CD4-positive, alpha-beta T cell treated with Interferon alpha-2 for 1 hour (primary cell): ENCODE measurements at regions not wholly inside any gene's neighbourhood (a gene's known extent, or its start where the extent isn't known, plus 50 kb on each side); places are given as distances from the start of the nearest gene placed in this dataset.
A peak's percentile ranks its signal among the peaks of the same experiment; 100 is the strongest.
"Not testable (repeated sequence)": the region's sequence is repeated elsewhere in the genome, so short reads cannot be mapped to it uniquely, and the experiment has no call there.

Experiments
- DNase-seq, 2 donors: peaks; one replicate each; pipeline ENCODE4 v3.0.0-alpha.2; 2020 to 2022

DNA sequence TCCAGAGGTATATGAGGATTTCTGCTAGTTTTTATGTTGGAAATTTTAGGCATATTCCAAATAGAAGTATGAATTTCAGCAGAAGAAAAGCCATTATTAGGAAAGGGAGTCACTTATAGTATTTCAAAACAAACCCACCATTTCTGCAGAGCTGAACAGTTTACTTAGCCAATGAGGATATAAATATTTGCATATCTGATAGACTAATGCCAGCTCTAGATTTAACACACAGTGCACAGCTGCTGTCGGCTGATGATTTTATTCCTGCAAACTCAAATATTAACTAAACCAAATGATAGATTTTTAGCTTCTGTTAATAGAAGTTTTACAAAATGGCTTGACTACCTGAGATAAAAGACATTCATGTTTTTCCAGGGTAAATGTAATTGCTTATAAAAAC lies 375.8 kb upstream of the FANCL start:
- no peak for DNase-seq

DNA sequence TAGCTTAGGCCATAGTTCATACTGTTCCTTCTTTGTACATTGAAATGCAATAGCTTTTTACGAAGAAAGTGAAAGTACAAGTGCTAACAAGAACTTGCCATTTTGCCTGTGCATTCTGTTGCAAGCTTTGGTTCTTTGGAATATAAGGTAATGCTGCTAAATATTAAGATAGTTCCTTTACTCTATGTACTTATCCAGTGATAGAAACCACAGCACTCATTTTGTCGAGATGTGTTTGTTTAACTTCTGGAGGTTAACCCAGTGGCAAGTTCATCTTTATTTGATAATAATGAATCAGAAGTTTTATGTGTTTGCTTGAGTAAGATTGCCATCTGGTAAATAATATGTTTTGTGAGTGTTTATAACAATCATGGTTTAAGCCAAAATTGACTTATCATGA lies 373.1 kb upstream of the FANCL start:
- no peak for DNase-seq

DNA sequence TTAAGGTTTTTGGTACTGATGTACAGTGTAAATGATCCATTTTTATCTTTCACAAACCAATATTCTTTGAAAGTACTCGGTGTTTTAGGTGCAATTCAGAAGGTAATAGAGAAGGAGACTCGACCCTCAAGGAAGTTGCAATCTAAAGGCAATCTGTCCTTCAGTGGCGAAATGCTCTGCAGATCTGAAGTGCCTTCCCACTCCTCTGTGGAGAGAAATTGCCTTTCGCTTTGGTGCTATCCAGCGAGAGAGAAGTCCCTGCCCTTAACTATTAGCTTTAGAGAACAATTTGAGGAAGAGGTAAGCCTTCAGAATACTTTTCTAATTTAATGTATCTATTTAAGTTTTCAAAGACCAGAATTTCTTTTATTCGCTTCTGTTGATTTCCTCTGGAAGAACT lies 371.8 kb upstream of the FANCL start:
- no peak for DNase-seq

DNA sequence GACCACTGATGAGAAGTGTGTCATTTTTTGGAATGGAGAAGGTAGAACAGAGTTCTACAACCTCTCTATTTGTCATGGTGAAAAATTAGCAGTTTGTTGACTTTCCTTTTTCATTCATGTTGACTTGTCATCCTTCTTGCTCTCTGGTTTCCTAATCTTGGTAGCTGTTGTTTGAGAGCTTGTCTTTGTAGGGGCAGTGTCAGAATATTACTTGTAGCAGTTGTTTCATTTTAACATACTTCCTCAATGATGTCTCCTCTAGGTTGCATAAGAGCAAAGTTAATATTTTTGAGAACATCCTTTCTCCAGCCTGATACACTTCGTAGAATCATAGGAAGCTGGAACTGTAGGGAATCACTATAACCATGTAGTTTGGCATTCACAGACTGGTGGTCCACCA lies 368.2 kb upstream of the FANCL start:
- DNase-seq = no peak

DNA sequence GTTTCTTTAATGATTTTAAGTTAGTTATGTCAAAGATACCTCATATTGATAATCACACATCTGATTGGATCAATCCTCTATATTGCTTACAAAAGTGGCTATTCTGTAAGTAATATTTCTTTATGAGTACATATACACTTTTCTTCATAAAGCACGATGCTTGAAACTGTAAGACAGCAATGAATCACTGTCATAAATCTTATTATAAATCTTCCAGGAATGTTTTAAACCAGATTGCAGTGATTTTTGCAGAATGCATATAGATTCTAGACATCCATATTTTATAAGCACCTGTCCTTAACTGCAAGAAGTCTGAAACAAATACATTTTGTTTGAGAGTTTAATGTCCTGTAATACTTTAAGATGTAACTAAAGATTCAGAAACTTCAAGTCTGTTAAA lies 367.0 kb upstream of the FANCL start:
- DNase-seq = no peak

DNA sequence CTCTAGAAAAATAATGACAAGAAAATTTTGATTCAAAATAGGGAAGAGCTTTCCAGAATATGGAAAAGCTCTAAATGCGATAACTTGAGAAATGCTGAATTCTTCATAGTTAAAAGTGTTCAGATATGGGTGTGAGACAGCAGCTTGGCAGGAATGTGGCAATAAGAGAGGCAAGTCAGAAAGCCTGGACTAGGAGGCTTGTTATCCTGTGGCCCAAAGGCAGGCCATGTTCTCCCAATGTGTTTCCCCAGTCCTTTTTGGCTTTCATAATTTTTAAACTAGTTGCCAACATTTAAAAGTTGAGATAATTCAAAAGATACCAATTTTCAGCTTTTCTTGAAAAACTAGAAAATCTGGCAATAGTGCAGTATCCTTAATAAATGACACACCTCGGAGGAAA lies 366.3 kb upstream of the FANCL start:
- no peak for DNase-seq

DNA sequence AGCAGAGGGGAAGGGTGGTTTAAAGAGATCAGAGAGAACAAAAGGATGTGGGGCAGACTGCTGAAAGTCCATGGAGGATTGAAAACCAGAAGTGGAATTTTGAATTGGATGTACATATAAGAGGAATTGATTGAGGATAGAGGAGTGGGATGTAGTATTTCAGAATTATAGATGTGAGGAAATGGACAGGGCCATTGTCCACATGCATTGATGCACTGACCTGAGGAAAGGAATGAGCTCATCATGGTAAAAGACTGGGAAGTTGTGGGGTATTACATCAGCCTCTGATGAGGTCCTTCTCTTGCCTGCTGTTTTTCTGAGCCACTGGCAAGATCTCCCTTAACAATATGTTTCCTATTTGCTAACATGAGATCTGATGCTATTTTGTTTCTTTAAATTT lies 365.7 kb upstream of the FANCL start:
- no peak for DNase-seq

DNA sequence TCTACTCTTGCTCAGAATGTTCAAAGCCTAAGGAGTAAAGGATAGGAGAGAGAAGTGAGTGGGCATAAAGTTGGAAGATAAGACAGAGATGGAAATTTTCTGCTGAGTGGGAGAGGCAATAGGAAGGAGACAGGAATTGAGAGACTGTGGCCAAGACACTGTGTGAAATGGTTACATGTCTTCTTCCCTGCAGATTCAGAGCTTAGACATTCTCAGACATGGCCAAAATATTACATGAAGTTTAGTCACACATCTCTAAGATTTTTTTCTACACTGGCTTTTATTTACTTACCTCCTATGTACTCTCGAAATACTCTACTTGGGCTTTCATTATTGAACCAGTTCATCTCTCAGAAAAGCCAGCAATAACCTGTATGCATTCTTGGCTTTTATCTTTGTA lies 363.0 kb upstream of the FANCL start:
- DNase-seq = no peak

DNA sequence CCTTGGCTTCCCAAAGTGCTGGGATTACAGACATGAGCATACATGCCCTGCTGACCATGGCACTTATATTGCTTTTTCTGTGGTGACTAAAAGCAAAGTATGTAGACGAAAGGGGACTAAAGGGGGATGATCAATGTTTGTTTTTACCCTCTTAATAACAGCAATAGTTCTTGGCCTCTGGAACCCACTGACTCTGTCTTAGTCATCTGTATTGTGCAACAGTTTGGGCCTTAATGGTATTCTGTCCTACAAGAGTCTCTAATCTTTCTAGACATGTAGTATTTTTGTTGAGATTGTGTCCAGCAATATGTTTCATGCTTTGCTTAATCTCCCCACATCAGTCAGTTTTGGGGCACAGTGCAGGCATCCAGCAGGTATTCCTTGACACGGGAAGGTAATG lies 359.9 kb upstream of the FANCL start:
- DNase-seq = no peak

DNA sequence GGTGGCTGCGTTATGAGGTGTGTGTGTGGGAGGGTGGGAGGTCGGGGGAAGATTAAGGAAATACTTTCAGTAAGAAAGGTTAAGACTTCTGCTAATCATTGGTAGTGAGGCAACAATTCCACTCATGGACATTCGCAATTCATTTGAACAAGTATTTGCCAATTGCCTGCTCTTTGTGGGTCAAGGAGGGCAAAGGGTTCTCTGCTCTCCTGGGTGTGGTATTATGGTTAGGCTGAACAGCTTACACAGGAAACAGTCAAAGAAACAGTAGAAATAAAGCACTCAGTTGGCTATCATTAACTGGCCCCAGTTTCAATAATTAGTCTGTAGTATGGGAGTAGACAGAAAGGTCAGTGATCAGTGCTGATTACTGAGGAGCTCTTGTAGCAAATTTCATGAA lies 357.0 kb upstream of the FANCL start:
- no peak for DNase-seq

DNA sequence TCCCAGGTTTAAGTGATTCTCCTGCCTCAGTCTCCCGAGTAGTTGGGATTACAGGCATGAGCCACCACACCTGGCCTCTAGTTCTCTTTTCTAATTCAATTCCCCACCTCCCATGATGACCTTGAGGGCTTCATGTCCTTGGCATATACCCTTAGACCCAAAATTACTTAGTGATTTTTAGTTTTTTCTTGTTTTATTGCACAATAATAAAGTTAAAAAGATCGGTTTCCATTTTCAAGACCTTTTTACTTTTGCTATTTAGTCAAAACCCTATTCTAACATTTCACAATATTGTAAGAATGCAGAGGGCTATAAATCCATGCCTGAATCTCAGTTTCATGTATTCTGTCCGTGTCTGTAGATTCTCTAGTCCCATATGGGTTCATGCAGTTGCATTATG lies 354.6 kb upstream of the FANCL start:
- DNase-seq = no peak

DNA sequence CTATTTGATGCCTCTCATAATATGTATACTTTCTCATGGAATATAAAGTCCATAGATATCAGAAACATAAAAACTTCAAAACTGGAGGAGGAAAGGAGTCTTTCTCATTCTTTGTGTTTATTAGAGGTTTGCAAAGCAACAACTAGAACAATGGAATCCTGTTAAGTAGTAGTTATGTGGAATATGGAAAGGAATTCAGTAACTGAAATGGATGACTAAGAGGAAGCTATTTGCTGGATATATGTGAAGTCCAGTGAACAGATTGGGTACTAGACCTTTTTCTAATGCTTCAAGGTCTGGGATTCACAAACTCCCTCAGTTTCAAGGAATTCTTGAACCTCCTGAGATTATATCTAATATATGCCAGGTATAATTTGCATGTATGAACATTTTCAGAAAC lies 353.6 kb upstream of the FANCL start:
- no peak for DNase-seq

DNA sequence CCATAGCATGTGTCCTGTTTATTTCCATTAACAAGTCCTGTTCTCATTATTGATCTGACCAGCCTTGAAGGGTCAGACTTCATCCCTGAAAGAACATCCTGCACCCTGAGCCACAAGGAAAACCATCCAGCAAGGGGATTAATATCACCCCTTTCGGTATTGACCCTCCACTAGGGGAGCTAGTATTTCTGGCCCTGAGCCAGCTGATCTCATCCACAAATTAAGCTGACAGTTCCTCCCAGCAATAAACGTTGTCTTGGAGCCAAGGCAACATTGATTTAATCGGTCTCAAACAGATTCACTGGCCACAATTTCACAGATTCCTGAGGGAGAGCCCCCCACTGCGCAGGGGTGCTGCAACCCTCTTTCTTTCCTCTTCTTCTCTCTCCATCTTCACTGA lies 353.1 kb upstream of the FANCL start:
- no peak for DNase-seq

DNA sequence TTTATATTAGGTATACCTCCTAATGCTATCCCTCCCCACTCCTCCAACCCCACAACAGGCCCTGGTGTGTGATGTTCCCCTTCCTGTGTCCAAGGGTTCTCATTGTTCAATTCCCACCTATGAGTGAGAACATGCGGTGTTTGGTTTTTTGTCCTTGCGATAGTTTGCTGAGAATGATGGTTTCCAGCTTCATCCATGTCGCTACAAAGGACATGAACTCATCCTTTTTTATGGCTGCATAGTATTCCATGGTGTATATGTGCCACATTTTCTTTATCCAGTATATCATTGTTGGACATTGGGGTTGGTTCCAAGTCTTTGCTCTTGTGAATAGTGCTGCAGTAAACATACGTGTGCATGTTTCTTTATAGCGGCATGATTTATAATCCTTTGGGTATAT lies 345.1 kb upstream of the FANCL start:
- not testable (repeated sequence) for DNase-seq

DNA sequence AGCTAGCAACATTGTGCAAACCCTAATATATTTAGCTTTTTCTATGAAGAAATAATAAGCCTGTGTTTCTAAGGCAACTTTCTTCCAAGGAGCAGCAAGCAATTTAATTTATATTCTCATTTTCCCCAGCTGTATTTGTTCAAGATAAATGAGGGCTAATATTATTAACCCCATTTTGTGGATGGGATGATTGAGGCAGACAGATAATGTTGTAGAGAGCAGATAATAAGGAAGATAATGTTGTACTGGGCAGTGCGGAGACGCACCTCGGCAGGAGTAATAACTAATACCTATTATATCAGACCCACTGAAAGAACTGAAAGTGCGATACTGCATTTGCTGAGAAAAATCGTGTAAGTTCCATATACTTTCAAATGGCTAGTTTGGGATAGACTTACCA lies 344.1 kb upstream of the FANCL start:
- DNase-seq = no peak

DNA sequence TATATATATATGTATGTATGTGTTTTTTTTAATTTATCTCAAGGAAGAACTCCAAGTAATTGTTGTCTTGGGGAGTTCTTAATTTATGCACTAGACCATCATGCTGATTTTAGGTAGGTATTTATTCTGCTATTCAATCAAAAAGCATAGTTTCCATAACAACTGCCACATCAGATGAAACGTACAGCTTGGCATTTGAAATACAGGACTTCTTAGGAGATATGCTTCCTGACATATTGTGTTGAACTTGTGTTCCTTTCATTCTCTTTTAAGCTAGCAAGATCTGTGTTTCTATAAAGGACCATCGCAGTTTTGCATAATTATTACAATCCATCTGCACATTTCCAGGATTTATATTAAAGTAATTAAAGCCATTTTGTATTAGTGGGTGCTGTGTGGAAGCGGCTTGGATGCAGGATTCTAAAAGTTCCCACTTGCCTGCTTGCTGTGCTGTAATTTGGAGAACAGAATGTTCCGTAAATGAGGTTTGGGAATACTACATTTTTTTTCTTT lies 343.5 kb upstream of the FANCL start:
- DNase-seq = no peak

DNA sequence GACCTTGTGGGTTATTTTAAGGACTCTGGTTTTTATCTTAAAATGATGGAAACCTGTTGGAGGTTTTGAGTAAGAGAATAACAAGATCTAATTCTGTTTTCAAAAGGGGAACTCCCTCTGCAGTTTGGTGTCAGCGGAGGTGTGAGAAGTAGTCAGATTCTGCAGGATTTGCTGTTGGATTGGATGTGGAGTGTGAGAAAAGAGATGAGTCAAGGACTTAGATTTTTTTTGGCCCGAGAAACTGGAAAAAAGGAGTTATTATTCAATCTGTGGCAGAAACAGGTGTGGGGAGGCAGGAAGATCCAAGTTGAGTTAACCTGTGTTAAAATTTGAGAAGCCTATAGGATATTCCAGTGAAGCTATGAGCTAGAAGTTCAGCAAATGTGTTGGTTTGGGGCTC lies 337.2 kb upstream of the FANCL start:
- no peak for DNase-seq

DNA sequence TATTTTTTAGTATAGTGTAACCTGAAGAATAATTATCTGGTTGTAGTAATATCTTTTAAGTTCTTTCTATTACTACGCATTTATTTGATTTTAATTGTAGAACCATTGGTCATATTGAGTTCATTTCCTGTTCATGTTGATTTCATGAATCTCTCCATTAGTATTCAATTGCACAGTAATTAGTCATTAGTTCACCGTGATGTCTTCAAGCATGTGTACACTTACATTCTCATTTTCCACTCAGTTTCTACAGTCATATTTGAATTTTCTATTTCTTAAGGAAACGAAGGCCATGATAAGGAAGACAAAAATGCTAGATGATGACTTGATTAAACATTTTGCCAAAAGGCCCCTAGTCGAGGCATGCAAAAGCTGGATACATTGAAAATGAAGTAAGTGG lies 333.7 kb upstream of the FANCL start:
- DNase-seq = no peak

DNA sequence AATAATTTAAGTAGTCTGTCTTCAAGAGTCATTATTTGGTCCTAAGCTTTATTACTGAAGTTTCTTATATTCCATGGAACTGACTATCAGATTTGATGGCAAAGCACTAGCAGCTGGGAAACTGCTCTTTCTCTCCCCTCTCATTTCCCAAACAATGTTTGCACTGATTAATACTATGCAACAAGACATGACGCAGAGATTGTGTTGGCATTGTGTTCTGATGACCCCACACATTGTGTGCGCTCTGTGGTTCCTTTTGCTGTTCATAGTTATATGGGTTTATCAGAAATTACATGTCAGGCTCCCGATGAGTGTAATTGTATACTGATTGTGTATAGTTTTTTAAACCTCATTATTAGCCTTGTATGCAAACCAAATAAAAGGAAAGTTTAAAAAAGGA lies 331.6 kb upstream of the FANCL start:
- DNase-seq = no peak

DNA sequence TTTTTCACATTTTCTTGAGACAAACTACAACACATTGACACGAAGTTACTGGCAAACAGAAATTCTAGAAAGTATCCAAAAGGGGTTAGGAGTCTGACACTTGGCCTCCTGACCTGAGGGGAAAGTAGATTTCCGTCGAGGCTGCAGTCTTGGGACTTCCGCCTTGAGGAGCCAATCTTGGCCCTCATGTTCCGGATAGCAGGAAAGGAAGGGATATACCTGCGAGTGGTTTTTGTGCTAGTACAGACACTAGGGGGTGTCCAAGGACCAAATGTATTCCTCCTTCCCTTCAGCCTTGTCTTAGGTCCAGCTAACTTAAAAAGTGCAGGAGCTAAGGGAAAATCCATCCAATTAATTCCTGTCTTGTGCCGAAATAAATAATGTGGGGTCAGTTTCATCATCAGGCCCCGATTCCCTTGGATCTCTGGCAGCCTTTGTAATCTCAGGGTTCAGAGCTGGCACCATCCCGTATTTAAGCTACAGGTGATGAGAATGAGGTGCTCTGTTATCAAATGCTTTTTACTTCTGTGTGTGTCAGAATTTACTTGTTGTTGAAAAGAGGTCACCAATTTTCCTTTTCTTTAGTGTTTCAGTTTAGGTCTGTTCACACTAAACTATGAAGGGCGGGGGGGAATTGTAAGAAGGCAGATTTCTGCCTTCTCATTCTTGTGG lies 330.2 kb upstream of the FANCL start:
- DNase-seq = peak in 1 of 2 donors; percentile 7

DNA sequence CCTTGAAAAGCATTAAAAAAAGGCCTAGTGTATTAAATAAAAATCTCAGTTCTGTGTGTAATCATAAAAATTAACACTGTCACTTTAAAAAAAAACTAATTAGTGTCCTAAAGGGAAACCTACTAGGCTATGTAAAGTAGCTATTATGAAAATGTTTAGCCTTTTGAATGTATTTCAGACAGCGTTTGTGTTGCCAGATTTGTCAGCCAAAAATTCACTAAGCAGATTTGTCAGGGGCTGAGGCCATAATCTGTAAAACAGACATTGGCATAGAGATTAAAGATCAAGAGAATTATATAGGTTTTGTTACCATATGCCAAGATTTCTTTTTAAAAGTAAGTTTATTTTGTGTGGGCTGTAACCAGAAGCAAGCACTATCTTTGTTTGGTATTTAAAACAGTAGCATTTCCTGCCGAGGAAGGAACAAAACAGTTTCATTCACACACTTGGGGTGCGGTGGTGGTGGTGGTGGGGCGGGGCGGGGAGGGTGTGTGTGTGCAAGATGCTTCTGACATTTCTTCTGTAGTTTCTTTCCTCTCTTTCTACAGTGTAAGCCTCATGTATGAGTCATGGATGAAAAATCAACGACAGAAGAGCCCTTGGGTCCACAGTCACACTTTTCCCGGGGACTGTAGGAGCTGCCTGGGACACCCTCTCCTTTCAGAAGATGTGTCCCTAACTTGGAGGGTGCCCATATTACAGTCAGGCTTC lies 328.5 kb upstream of the FANCL start:
- peak in 1 of 2 donors; percentile 4 for DNase-seq

DNA sequence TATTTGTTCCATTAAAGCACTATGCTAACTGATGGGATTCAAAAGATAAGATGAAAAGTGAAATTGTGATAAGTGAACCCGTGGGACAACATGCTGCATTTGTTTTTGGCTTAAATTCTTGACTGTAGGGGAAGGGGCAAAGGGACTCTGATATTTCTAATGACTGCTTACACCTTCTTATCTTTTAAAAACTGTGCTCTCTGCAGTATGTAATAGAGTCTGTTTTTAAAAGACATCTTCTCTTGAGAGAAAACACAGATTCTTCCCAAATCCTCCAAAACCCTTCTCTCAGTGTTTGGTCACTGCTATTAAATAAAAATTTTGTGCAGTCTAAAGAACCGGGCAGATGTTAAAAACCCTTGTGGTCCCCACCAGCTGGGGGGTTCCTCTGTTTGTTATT lies 327.8 kb upstream of the FANCL start:
- no peak for DNase-seq

DNA sequence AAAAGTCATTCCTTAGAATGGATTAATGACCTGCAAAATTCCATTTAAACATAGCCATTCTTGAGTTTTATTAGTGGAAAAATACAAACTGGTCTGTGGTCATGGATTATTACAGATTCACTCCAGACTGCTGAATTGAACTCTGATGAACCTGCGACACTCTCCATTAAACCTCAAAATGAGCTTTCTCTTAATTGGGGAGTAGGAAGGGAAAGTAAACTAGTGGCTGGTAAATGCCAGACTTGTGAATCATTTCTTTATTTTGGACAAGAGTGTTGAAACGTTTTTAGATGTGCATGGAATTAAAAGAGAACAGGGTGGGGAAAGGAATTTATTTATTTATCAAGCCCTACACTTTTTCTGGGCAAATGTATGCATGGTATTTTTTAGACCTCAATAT lies 321.2 kb upstream of the FANCL start:
- no peak for DNase-seq

DNA sequence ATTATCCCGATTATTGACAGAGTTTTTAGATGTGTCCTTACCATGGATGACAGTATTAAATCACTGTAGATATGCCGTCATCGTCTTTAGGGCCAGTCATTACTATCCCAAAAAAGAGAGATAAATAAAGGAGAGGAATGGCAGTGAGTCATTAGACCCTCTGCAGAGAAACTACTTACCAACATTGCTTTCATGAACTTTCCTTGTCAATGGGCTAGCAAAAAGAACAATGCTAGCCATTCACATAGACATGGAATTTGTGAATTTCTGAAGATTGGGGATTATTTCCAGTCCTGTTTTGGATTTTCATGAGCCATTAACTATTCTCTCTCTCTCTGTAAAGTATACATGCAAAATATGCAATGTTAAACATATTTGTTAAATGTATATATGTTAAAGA lies 319.4 kb upstream of the FANCL start:
- DNase-seq = no peak

DNA sequence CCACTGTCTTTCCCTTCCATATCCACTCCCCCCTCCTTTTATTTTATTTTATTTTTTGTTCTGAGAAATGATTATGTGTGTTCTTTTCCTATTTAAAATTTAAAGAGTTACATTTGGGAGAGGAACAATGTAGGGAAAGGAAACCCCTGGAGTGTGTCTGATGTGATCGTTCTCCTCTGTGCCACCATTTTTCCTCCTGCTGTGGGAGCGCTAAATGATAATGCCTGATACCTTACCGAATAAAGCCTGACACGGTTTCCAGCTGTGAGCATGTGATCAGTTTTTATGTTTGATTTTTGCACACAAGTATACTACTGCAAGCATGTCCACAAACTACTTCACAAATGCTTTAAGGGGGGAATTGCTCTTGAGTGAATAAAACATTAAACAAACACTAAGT lies 317.8 kb upstream of the FANCL start:
- no peak for DNase-seq
